ENCODE measurements at regions not wholly inside any gene's neighbourhood (a gene's known extent, or its start where the extent isn't known, plus 50 kb on each side); places are given as distances from the start of the nearest gene placed in this dataset.

DNA sequence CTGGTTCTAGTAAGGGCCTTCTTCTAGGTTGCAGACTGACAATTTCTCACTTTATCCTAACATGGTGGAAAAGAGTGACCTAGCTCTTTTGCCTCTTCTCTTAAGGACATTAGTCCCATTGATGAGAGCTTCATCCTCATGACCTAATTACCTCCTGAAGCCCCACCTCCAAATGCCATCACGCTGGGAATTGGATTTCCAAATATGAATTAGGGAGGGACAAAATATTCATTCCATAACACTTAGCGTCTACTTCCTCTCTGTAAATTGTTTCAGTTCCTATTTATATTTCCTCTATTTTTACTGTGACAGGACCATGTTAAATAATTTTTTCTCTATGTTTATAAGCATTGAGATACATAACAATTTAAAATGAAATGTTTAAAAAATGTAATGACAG lies 408.8 kb downstream of the CDH10 start:
- no peak for TF ChIP-seq ZBTB7A (IDR thresholded peaks at IDR 0.05; ENCODE audit: low read depth)
- TF ChIP-seq, protein P1, sequence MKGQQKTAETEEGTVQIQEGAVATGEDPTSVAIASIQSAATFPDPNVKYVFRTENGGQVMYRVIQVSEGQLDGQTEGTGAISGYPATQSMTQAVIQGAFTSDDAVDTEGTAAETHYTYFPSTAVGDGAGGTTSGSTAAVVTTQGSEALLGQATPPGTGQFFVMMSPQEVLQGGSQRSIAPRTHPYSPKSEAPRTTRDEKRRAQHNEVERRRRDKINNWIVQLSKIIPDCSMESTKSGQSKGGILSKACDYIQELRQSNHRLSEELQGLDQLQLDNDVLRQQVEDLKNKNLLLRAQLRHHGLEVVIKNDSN (IDR thresholded peaks at IDR 0.05), result no peak
- no peak for TF ChIP-seq TEAD4 (IDR thresholded peaks at IDR 0.05)
- TF ChIP-seq, protein P2, sequence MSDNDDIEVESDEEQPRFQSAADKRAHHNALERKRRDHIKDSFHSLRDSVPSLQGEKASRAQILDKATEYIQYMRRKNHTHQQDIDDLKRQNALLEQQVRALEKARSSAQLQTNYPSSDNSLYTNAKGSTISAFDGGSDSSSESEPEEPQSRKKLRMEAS (IDR thresholded peaks at IDR 0.05), result no peak

DNA sequence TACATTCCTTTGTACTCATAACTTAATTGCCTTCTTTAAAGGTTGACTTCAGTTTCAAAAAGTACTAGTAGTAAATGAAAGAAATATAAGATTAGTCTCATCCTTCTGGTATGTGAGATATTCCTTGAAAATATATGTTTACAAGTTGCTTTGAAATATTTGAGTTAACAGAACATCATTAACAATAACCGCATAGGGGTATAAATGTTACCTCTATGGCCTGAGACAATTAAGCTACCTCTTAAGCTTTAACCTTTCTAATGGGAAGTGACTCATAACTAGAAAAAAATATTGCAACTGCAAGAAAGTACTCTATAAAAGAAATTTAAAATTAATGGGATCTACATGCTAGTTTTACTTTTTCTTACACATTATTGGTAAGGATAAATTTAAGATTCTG lies 399.0 kb downstream of the CDH10 start:
- TF ChIP-seq EP300 (IDR thresholded peaks at IDR 0.05; ENCODE audit: borderline replicate concordance), result no peak

DNA sequence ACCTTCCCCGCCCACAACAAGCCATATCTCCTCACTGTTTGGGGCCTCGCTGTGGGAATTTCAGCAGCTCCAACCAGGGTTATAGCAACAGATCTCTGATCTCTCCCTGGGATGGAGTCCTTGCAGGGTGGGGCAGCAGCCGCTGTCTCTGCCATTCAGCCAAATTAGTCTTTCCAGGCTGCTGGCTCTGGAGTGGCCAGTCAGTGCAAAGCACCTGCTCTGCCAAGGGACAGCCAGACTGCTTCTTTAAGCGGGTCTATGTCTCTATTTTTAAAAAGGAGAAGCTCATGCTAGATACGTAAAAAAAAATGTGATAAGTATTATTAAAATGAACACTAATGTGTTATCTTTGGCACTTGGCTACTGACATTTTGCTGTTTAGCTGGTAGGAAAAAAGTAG lies 380.2 kb downstream of the CDH10 start:
- no peak for TF ChIP-seq TEAD4 (IDR thresholded peaks at IDR 0.05)
- no peak for TF ChIP-seq CEBPB (IDR thresholded peaks at IDR 0.05)
- no peak for TF ChIP-seq FOXM1 (IDR thresholded peaks at IDR 0.05; ENCODE audit: borderline replicate concordance, low read depth)
- TF ChIP-seq, protein P2 (IDR thresholded peaks at IDR 0.05), result no peak

DNA sequence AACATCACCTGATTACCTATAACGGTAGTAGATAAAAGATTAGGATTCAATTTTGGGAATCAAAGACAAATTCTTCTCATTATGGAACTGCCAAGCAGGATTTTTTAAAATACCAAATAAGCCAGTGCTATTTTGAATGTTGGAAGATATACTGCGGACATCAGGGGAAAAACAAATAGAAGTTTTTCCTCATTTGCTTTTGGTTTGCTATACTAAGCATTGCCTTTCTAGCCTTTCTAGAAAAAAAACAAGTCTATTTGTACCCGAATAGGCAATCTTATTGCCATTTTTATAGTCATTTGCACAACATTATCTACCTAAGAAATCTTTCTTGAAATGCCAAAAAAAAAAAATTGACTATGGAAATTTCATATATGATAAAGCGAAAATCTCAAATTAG lies 379.5 kb downstream of the CDH10 start:
- TF ChIP-seq EP300 (IDR thresholded peaks at IDR 0.05; ENCODE audit: borderline replicate concordance) (no peak), NFIC (IDR thresholded peaks at IDR 0.05) (no peak), FOXM1 (IDR thresholded peaks at IDR 0.05; ENCODE audit: borderline replicate concordance, low read depth) (no peak), CREB1 (IDR thresholded peaks at IDR 0.05; ENCODE audit: low read depth) (no peak), ZBTB7A (IDR thresholded peaks at IDR 0.05; ENCODE audit: low read depth) (no peak), TEAD4 (IDR thresholded peaks at IDR 0.05) (no peak), CEBPB (IDR thresholded peaks at IDR 0.05) (no peak), YY1 (IDR thresholded peaks at IDR 0.05; ENCODE audit: low read depth) (no peak), EGR1 (IDR thresholded peaks at IDR 0.05) (no peak), TAF1 (IDR thresholded peaks at IDR 0.05; ENCODE audit: low read depth) (no peak)

DNA sequence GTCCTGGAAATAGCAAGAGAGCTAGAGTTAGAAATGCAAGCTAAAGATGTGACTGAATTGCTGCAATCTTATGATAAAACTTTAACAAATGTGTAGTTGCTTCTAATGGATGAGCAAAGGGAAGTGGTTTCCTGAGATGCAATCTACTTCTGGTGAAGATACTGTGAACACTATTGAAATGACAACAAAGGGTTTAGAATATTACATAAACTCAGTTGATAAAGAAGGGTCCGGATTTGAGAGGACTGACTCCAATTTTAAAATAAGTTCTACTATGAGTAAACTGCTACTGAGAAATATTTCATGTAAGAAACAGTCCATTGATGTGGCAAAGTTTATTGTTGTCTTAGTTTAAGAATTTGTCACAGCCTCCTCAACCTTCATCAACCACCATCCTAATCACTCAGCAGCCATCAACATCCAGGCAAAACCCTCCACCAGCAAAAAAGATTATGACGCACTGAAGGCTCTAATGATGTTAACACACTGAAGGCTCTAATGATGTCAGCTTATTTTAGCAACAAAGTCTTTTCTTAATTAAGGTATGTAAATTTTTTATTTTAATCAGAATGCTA lies 376.2 kb downstream of the CDH10 start:
- TF ChIP-seq YY1 (IDR thresholded peaks at IDR 0.05; ENCODE audit: low read depth), result no peak

DNA sequence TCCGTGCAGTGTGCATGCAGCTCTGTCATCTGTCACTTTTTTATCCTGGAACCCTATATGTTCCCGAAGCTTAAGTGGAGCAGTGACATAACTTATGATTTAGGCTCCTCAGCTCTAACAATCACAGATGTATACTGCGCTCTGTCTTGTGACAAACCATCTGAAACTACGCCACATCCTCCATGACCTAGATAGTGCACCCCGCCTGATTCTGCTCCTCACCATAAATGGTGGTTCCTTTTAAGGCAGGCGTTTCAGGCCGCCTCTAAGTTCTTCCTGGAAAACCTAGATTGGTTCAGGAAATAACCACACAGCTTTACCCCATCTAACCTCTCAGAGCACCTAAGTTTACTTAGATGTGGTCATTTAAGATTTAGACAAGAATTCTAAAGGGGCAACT lies 372.0 kb downstream of the CDH10 start:
- TF ChIP-seq, protein P1 (IDR thresholded peaks at IDR 0.05), result no peak
- TF ChIP-seq TAF1 (IDR thresholded peaks at IDR 0.05; ENCODE audit: low read depth) (no peak), NFIC (IDR thresholded peaks at IDR 0.05) (no peak), EP300 (IDR thresholded peaks at IDR 0.05; ENCODE audit: borderline replicate concordance) (no peak), RAD21 (IDR thresholded peaks at IDR 0.05; ENCODE audit: low read depth) (no peak), TEAD4 (IDR thresholded peaks at IDR 0.05) (no peak), CEBPB (IDR thresholded peaks at IDR 0.05) (no peak), EGR1 (IDR thresholded peaks at IDR 0.05) (no peak), CREB1 (IDR thresholded peaks at IDR 0.05; ENCODE audit: low read depth) (no peak), ZBTB7A (IDR thresholded peaks at IDR 0.05; ENCODE audit: low read depth) (no peak), YY1 (IDR thresholded peaks at IDR 0.05; ENCODE audit: low read depth) (no peak), TCF12 (IDR thresholded peaks at IDR 0.05; ENCODE audit: low read depth) (no peak), FOXM1 (IDR thresholded peaks at IDR 0.05; ENCODE audit: borderline replicate concordance, low read depth) (no peak)
- TF ChIP-seq, protein P2 (IDR thresholded peaks at IDR 0.05), result no peak
- TF ChIP-seq, protein P3, sequence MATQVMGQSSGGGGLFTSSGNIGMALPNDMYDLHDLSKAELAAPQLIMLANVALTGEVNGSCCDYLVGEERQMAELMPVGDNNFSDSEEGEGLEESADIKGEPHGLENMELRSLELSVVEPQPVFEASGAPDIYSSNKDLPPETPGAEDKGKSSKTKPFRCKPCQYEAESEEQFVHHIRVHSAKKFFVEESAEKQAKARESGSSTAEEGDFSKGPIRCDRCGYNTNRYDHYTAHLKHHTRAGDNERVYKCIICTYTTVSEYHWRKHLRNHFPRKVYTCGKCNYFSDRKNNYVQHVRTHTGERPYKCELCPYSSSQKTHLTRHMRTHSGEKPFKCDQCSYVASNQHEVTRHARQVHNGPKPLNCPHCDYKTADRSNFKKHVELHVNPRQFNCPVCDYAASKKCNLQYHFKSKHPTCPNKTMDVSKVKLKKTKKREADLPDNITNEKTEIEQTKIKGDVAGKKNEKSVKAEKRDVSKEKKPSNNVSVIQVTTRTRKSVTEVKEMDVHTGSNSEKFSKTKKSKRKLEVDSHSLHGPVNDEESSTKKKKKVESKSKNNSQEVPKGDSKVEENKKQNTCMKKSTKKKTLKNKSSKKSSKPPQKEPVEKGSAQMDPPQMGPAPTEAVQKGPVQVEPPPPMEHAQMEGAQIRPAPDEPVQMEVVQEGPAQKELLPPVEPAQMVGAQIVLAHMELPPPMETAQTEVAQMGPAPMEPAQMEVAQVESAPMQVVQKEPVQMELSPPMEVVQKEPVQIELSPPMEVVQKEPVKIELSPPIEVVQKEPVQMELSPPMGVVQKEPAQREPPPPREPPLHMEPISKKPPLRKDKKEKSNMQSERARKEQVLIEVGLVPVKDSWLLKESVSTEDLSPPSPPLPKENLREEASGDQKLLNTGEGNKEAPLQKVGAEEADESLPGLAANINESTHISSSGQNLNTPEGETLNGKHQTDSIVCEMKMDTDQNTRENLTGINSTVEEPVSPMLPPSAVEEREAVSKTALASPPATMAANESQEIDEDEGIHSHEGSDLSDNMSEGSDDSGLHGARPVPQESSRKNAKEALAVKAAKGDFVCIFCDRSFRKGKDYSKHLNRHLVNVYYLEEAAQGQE (IDR thresholded peaks at IDR 0.05; ENCODE audit: low read depth), result no peak

DNA sequence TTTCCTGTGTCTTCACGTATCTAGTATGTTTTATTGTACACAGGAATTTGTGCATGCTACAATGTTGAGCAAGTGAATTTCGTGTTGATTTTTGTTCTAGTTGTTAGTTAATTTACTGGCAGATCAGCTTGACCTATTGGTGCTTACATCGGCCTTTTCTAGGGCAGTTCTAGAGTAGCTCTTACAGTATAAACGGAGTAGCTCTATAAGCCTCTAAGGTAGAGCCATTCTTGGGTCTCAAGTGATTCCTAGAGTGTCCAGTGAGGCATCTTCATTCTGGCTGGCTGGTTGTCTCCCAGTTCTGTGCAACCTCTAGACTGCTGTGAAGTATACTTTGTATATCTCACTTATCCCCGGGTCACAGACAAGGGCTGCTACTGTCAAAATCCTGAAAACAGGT lies 364.6 kb downstream of the CDH10 start:
- TF ChIP-seq EP300 (IDR thresholded peaks at IDR 0.05; ENCODE audit: borderline replicate concordance) (no peak), FOXM1 (IDR thresholded peaks at IDR 0.05; ENCODE audit: borderline replicate concordance, low read depth) (no peak), YY1 (IDR thresholded peaks at IDR 0.05; ENCODE audit: low read depth) (no peak), NFIC (IDR thresholded peaks at IDR 0.05) (no peak), EGR1 (IDR thresholded peaks at IDR 0.05) (no peak), CEBPB (IDR thresholded peaks at IDR 0.05) (no peak), CREB1 (IDR thresholded peaks at IDR 0.05; ENCODE audit: low read depth) (no peak), TAF1 (IDR thresholded peaks at IDR 0.05; ENCODE audit: low read depth) (no peak), TEAD4 (IDR thresholded peaks at IDR 0.05) (no peak), TCF12 (IDR thresholded peaks at IDR 0.05; ENCODE audit: low read depth) (no peak), ZBTB7A (IDR thresholded peaks at IDR 0.05; ENCODE audit: low read depth) (no peak), RAD21 (IDR thresholded peaks at IDR 0.05; ENCODE audit: low read depth) (no peak)
- TF ChIP-seq, protein P1 (IDR thresholded peaks at IDR 0.05), result no peak
- TF ChIP-seq, protein P2 (IDR thresholded peaks at IDR 0.05), result no peak
- TF ChIP-seq, protein P3 (IDR thresholded peaks at IDR 0.05; ENCODE audit: low read depth), result no peak
